Gastrocnemius medialis (tissue), 4 donors: ENCODE measurements at regions not wholly inside any gene's neighbourhood (a gene's known extent, or its start where the extent isn't known, plus 50 kb on each side); places are given as distances from the start of the nearest gene placed in this dataset.

Experiments
- CTCF ChIP-seq, 5 experiments: fragments of 450-650 bp in 3 of 5; fragments of 200-600 bp in 2 of 5; sonication (generic) in 2 of 5; IDR thresholded peaks in 4 of 5; conservative IDR thresholded peaks in 1 of 5; 1 replicate in 4 of 5; 2 replicates in 1 of 5; pipeline ENCODE4 v1.5.1; 2016 to 2019; ENCODE audit warnings: antibody characterized with exemption in 5 of 5, mild to moderate bottlenecking in 3 of 5, moderate library complexity in 3 of 5
- POLR2A ChIP-seq, 2 donors: fragments of 450-650 bp; IDR thresholded peaks; one replicate each; pipeline ENCODE4 v1.6.1; 2017; ENCODE audit warnings: antibody characterized with exemption in 2 of 2, mild to moderate bottlenecking in 2 of 2, moderate library complexity in 2 of 2

- TF ChIP-seq CTCF (IDR thresholded peaks at IDR 0.05 in 4 of 5, conservative IDR thresholded peaks at IDR 0.05 in 1 of 5) (no peak), POLR2A (IDR thresholded peaks at IDR 0.05) (no peak)
Observed at GRCh38 chr5:159820692-159821091, 95.6 kb upstream of the ADRA1B start.
